Heart right ventricle (tissue), 16 donors: ENCODE measurements at regions not wholly inside any gene's neighbourhood (a gene's known extent, or its start where the extent isn't known, plus 50 kb on each side); places are given as distances from the start of the nearest gene placed in this dataset.

Experiments
- ATAC-seq, 8 donors: fragments of 200-7000 bp; cut with Tn5 transposase; one replicate each; pipeline ENCODE4 v1.9.1; 2020; ENCODE audit warnings: mild to moderate bottlenecking in 8 of 8, moderate library complexity in 8 of 8, moderate number of reproducible peaks in 1 of 8
- DNase-seq, 2 donors: peaks; one replicate each; pipeline ENCODE4 v3.0.0-alpha.2; 2020
- H3K27ac ChIP-seq, 10 donors: fragments of 200-600 bp; sonication (generic) in 2 of 10; one replicate each; pipeline versions ENCODE4 v1.5.0 to v1.8.0; 2020 to 2022; ENCODE audit warnings: mild to moderate bottlenecking in 3 of 10
- H3K27me3 ChIP-seq, 7 donors: fragments of 200-600 bp; one replicate each; pipeline ENCODE4 v1.8.0; 2021 to 2022; ENCODE audit warnings: mild to moderate bottlenecking in 2 of 7
- H3K36me3 ChIP-seq, 9 donors: fragments of 200-600 bp; sonication (generic) in 1 of 9; one replicate each; pipeline versions ENCODE4 v1.5.0 to v1.8.0; 2020 to 2022; ENCODE audit warnings: mild to moderate bottlenecking in 2 of 9
- H3K4me1 ChIP-seq, 9 donors: fragments of 200-600 bp; sonication (generic) in 1 of 9; one replicate each; pipeline versions ENCODE4 v1.5.0 to v1.8.0; 2020 to 2022; ENCODE audit warnings: mild to moderate bottlenecking in 4 of 9
- H3K4me3 ChIP-seq, 10 donors: fragments of 200-600 bp; sonication (generic) in 2 of 10; one replicate each; pipeline versions ENCODE4 v1.5.0 to v1.8.0; 2020 to 2022; ENCODE audit warnings: mild to moderate bottlenecking in 7 of 10, moderate library complexity in 2 of 10
- H3K9me3 ChIP-seq, 11 donors: fragments of 200-600 bp in 10 of 11; sonication (generic) in 2 of 11; one replicate each; pipeline versions ENCODE4 v1.5.0 to v1.8.0; 2013 to 2022; ENCODE audit warnings: mild to moderate bottlenecking in 2 of 11, control low read depth in 1 of 11, moderate library complexity in 1 of 11
- CTCF ChIP-seq, 9 donors: fragments of 200-600 bp; sonication (generic) in 2 of 9; IDR thresholded peaks; one replicate each; pipeline versions ENCODE4 v1.5.0 to v1.8.0; 2021 to 2022; ENCODE audit warnings: antibody characterized with exemption in 9 of 9, mild to moderate bottlenecking in 5 of 9, moderate library complexity in 1 of 9
- WGBS, 2 donors: extraction: QIAGEN DNeasy Blood & Tissue Kit; methylation state at CpG; one replicate each; pipeline ENCODE4 v1.1.7; 2013; ENCODE audit warnings: inconsistent platforms in 1 of 2; 5-methylcytosine and 5-hydroxymethylcytosine counted together
- intact Hi-C, 10 donors: fragments of 100-400 bp; cut with DNase I; formaldehyde crosslinking; loops; one replicate each; pipeline versions ENCODE4 v1.11.1 to v1.14.2; 2022
- donor health status: Arrhythmogenic right ventricular cardiomyopathy.
- donor health status: ischemic (EF 13 %, LVEDD 7.1; RV severe dilation, severe dysfunction).
- donor health status: healthy with polysubstance abuse.
- donor health status: DM: no; HTN: yes; CAD: no.
- donor health status: DM: no; HTN: no; CAD: no.
- donor health status: ischemic (EF 25% LVEDD 6.9; RV normal size, moderate dysfunction).
- donor health status: ischemic (EF 25% LVEDD 5.7; RV mildly dilated, moderate dysfunction).
- donor health status: healthy.
- donor health status: DM: yes; HTN: yes; CAD: no.
- donor health status: Ischemic cardiomyopathy.
- donor health status: ischemic (EF 35%, LVEDD 5.7; RV mildly dilated, moderate dysfunction).
- donor health status: nonischemic (EF 11% LVEDD 7.7; RV severe dilation, severe dysfunction).
- donor health status: DM: yes; HTN: yes; CAD: no.
- donor health status: PGD.
- donor health status: ischemic (EF 29% LVEDD 5.4; RV normal size, mild dysfunction).
- donor health status: nonischemic (EF 23%, LVEDD 6.1; RV moderate dilation, normal function).

- Histone ChIP-seq H3K9me3 (no peaks in the 10 kb centered on the region), H3K4me1 (peaks cover 0 to 45% (median 27%) of the 10 kb centered on the region in 9 donors), H3K36me3 (no peaks in the 10 kb centered on the region), H3K4me3 (no peak overlapping the region), H3K27ac (no peak overlapping the region), H3K27me3 (no peaks in the 10 kb centered on the region)
- no peak for DNase-seq
- no peak for TF ChIP-seq CTCF (IDR thresholded peaks at IDR 0.05)
- peak in 1 of 8 donors; percentile 41 for ATAC-seq
- WGBS, 2 donors: 50 to 51% methylated on average over 5 of the region's 5 CpGs
- intact Hi-C loops: no loop called here
These were observed 348.9 kb upstream of the NCAM1 start for GRCh38 chr11:112612250-112612849.

- H3K36me3 ChIP-seq: no peaks in the 10 kb centered on the region
- intact Hi-C loops: no loop called here
- H3K27ac ChIP-seq: no peak overlapping the region
- peaks cover 0 to 45% (median 27%) of the 10 kb centered on the region in 9 donors for H3K4me1 ChIP-seq
- H3K9me3 ChIP-seq: no peaks in the 10 kb centered on the region
- no peak overlapping the region for H3K4me3 ChIP-seq
- DNase-seq (no peak), ATAC-seq (peak in 4 of 8 donors; percentile 30 to 62 (median 48))
- WGBS, 2 donors: 53 to 63% methylated on average over 8 of the region's 8 CpGs
- H3K27me3 ChIP-seq: no peaks in the 10 kb centered on the region
- TF ChIP-seq CTCF (IDR thresholded peaks at IDR 0.05): no peak
These were observed 347.9 kb upstream of the NCAM1 start for GRCh38 chr11:112613051-112613972.

GRCh38 chr11:112614605-112615004, 346.6 kb upstream of the NCAM1 start:
- H3K9me3 ChIP-seq: no peaks in the 10 kb centered on the region
- H3K4me1 ChIP-seq: peaks cover 0 to 45% (median 27%) of the 10 kb centered on the region in 9 donors
- no peak for TF ChIP-seq CTCF (IDR thresholded peaks at IDR 0.05)
- WGBS, 2 donors: 94 to 97% methylated on average over 1 of the region's 1 CpG
- intact Hi-C loops: no loop called here
- no peak for ATAC-seq
- H3K4me3 ChIP-seq: no peak overlapping the region
- no peak for DNase-seq
- no peaks in the 10 kb centered on the region for H3K27me3 ChIP-seq
- no peaks in the 10 kb centered on the region for H3K36me3 ChIP-seq
- H3K27ac ChIP-seq: no peak overlapping the region

DNA sequence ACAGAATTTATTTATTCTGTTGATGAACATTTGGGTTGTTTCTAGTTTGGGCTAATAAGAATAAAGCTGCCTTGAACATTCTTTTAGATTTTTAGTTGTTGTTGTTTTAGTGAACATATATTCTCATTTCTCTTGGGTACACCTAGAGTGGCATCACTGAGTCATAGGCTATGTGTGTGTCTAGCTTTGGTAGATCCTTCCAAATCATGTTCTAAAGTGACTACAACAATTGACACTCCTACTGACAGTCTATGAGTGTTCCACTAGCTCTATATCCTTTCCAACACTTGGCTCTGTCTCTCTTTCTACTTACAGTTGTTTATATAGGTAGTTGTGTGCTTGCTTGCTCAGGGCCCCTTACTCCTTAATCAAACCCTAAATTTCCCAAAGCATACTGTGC, 346.0 kb upstream of the NCAM1 start:
- H3K36me3 ChIP-seq: no peaks in the 10 kb centered on the region
- H3K4me1 ChIP-seq: peaks cover 0 to 45% (median 27%) of the 10 kb centered on the region in 9 donors
- no peaks in the 10 kb centered on the region for H3K9me3 ChIP-seq
- no peaks in the 10 kb centered on the region for H3K27me3 ChIP-seq
- no peak for TF ChIP-seq CTCF (IDR thresholded peaks at IDR 0.05)
- DNase-seq (no peak), ATAC-seq (no peak)
- H3K4me3 ChIP-seq: no peak overlapping the region
- intact Hi-C loops: no loop called here
- no peak overlapping the region for H3K27ac ChIP-seq
